Natural killer cell treated with Interleukin-12 subunit alpha and Interleukin-12 subunit beta and Interleukin-15 and Interleukin-18, amount 100 ng/mL, for 72 hours (primary cell): ENCODE measurements at regions not wholly inside any gene's neighbourhood (a gene's known extent, or its start where the extent isn't known, plus 50 kb on each side); places are given as distances from the start of the nearest gene placed in this dataset.
"Not testable (repeated sequence)": the region's sequence is repeated elsewhere in the genome, so short reads cannot be mapped to it uniquely, and the experiment has no call there.

Experiments
- ATAC-seq, 2 donors: fragments of 150-1000 bp; cut with Tn5 transposase in 1 of 2; sonication (Bioruptor Pico), chemical (Tn5 transposase) in 1 of 2; 2 replicates each; pipeline ENCODE4 v1.10.0; 2021
- DNase-seq: peaks from one replicate; pipeline ENCODE4 v3.0.0; 2022; ENCODE audit warnings: low spot score
- H3K27ac Mint-ChIP-seq, 2 donors: 1 replicate in 1 of 2; 2 replicates in 1 of 2; pipeline ENCODE4 v1.8.0; 2022; ENCODE audit warnings: mixed read lengths in 2 of 2, mild to moderate bottlenecking in 1 of 2, moderate library complexity in 1 of 2
- H3K27me3 Mint-ChIP-seq, 2 donors: 1 replicate in 1 of 2; 2 replicates in 1 of 2; pipeline ENCODE4 v1.8.0; 2022; ENCODE audit warnings: mixed read lengths in 2 of 2
- H3K36me3 Mint-ChIP-seq: one replicate; pipeline ENCODE4 v1.8.0; 2022; ENCODE audit warnings: mixed read lengths
- H3K4me1 Mint-ChIP-seq, 2 donors: 1 replicate in 1 of 2; 2 replicates in 1 of 2; pipeline ENCODE4 v1.8.0; 2022; ENCODE audit warnings: low read depth in 2 of 2, mixed read lengths in 2 of 2, mild to moderate bottlenecking in 1 of 2
- H3K4me3 Mint-ChIP-seq: one replicate; pipeline ENCODE4 v1.8.0; 2022; ENCODE audit warnings: mixed read lengths
- H3K9me3 Mint-ChIP-seq: 2 replicates; pipeline ENCODE4 v1.8.0; 2022; ENCODE audit warnings: mixed read lengths

DNA sequence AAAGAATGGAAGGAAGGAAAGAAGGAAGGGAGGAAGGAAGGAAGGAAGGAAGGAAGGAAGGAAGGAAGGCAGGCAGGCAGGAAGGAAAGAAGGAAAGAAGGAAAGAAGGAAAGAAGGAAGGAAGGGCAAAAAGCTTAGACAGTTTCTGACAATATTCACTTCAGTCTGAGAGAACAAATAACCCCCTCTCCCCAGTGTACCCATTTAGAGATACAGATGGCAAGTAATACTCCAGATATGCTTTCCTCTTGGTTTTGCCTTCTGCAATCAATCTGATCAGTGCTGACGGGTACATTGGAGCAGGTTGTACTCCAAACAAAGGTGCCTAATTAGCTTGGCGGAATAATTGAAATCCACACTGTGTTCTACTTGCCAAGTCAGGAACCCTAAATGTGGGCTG lies 534.6 kb upstream of the TMEFF2 start:
- no peak for ATAC-seq
- Mint-ChIP-seq H3K4me1 (no peaks in the 10 kb centered on the region), H3K27ac (no peak overlapping the region), H3K9me3 (peaks cover 7% of the 10 kb centered on the region), H3K4me3 (no peak overlapping the region), H3K27me3 (no peaks in the 10 kb centered on the region), H3K36me3 (no peaks in the 10 kb centered on the region)
- DNase-seq, result no peak

DNA sequence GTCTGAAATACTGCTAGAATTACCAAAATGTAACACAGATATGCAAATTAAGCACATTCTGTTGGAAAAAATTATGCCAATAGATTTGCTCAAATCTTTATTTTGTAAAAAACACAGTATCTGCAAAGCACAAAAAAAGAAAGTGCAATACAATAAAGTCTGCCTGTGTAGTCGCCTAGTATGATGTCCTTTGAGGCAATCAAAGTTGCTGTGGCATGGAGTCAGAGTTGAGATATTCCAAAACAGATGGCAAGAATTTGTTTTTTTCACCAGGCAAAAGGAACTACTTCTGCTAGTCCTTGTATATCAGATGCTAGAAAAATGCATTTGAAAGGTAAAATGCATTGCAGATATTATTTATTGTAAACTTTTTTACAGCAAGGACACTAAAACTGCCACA lies 531.3 kb upstream of the TMEFF2 start:
- H3K36me3 Mint-ChIP-seq, result no peaks in the 10 kb centered on the region
- DNase-seq (no peak), ATAC-seq (no peak)
- H3K4me3 Mint-ChIP-seq, result no peak overlapping the region
- H3K27ac Mint-ChIP-seq, result no peak overlapping the region
- no peaks in the 10 kb centered on the region for H3K27me3 Mint-ChIP-seq
- peaks cover 8% of the 10 kb centered on the region for H3K9me3 Mint-ChIP-seq
- no peaks in the 10 kb centered on the region for H3K4me1 Mint-ChIP-seq

DNA sequence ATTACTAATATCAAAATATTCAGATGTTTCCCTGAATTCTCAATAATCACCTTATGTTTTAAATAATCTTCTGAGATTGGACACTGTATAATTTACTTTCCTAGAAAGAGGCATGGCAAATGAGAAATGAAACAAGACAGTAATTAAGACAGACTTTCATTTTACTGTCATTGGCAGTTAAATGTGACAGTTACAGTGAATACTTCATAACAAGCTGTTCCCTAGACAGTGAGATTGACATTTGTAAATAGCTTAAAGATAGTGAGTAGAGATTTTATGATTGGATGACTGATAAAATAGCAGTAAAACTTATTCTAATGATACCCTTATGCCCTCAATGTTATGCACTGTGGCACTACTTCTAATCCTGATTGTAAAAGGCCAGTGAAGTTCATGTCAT lies 524.9 kb upstream of the TMEFF2 start:
- DNase-seq, result no peak
- Mint-ChIP-seq H3K9me3 (peaks cover 11% of the 10 kb centered on the region), H3K27ac (no peak overlapping the region), H3K36me3 (no peaks in the 10 kb centered on the region), H3K27me3 (no peaks in the 10 kb centered on the region), H3K4me3 (no peak overlapping the region), H3K4me1 (no peaks in the 10 kb centered on the region)
- no peak for ATAC-seq

DNA sequence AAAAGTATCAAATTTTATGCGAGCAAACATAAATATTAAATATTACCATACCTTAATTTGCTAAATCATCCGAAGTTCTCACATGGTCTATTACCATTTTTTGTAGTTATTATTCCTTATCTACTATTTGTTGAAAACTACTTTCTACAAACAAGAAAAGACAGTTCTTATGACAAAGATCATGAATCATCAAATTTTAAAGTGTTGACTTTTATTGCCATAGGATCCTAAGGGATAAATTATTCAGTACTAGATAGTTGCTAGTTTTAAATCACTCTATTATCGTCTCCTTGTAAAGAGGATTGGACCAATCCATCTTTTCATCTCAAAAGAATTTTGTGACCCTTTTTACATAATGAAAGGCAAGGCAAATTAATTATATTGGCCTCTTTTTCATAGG lies 523.6 kb upstream of the TMEFF2 start:
- H3K9me3 Mint-ChIP-seq, result peaks cover 7% of the 10 kb centered on the region
- no peak overlapping the region for H3K27ac Mint-ChIP-seq
- no peaks in the 10 kb centered on the region for H3K27me3 Mint-ChIP-seq
- H3K4me3 Mint-ChIP-seq, result no peak overlapping the region
- no peaks in the 10 kb centered on the region for H3K36me3 Mint-ChIP-seq
- H3K4me1 Mint-ChIP-seq, result no peaks in the 10 kb centered on the region
- no peak for ATAC-seq
- DNase-seq, result no peak

DNA sequence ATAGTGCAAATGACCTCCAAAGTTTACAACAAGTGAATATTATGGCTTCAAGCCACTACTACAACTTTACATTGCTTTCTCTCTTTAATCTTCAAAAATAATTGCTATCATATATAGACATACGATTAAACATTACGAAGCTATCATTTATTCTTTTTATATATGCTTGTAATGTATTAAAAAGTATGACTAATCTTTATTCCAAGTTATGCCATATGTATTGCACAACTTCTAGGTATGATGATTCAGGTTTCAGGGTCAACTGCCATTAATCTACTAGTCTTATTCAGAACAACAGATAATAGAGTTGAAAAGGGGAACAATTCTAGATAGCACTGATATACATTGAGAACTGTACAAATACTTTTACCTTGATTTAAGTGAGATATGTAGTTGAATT lies 506.2 kb upstream of the TMEFF2 start:
- H3K9me3 Mint-ChIP-seq, result peaks cover 7% of the 10 kb centered on the region
- no peak for DNase-seq
- no peak overlapping the region for H3K4me3 Mint-ChIP-seq
- no peak overlapping the region for H3K27ac Mint-ChIP-seq
- H3K27me3 Mint-ChIP-seq, result no peaks in the 10 kb centered on the region
- ATAC-seq, result no peak
- H3K4me1 Mint-ChIP-seq, result no peaks in the 10 kb centered on the region
- no peaks in the 10 kb centered on the region for H3K36me3 Mint-ChIP-seq

DNA sequence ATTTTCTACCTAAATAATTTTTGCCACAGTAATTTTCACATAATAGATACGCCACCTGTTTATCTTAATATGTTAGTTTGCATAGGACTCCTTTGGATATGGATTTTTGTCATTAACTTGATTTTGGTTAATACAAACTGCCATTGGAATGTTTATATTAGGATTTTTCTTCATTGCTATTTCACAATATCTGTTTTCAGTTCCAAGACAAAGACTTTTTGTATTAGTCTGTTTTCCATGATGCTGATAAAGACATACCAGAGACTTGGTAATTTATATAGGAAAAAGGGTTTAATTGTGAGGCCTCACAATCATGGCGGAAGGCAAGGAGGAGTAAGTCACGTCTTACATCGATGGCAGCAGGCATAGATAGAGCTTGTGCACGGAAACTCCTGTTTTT lies 503.1 kb upstream of the TMEFF2 start:
- DNase-seq (no peak), ATAC-seq (no peak)
- Mint-ChIP-seq H3K4me1 (no peaks in the 10 kb centered on the region), H3K36me3 (no peaks in the 10 kb centered on the region), H3K4me3 (no peak overlapping the region), H3K27me3 (no peaks in the 10 kb centered on the region), H3K27ac (no peak overlapping the region), H3K9me3 (peaks cover 7% of the 10 kb centered on the region)

DNA sequence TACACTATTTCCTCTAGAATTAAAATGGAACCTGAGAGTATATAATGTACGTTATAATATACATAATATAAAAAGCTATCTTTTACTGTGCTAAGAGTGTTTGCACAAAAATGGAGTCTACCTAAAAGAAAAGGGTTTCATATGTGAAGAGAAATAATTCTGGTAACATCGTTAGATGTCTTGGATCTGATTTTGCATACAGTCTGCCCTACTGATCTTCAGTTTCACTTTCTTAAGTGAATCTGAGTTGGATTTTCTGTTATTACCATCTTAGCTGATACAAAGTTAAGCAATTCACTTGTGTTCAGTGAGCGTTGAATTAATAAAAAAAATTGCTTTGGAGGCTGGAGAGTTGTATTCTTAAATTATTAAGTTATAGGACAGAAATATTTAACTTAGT lies 502.1 kb upstream of the TMEFF2 start:
- Mint-ChIP-seq H3K27ac (no peak overlapping the region), H3K9me3 (peaks cover 7% of the 10 kb centered on the region), H3K36me3 (no peaks in the 10 kb centered on the region), H3K4me1 (no peaks in the 10 kb centered on the region), H3K27me3 (no peaks in the 10 kb centered on the region), H3K4me3 (no peak overlapping the region)
- ATAC-seq (no peak), DNase-seq (no peak)

DNA sequence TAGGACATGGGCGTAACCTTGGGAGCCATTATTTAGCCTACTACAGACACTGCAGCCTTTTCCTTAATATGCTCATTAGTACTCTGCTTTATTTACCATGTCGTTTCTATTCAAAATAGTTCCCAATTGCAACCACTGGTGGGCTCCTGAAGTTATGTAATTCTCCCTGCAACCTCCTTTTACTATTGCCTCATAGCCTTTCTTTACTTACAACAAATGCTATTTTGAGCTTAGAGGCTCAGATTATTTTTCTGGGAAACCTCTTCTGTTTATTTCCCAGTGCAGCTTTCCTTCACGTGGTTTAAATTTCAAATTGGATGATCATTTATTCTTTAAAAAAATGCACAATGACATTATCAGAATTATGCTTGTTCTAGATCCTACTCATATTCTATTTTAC lies 492.3 kb upstream of the TMEFF2 start:
- no peak overlapping the region for H3K27ac Mint-ChIP-seq

DNA sequence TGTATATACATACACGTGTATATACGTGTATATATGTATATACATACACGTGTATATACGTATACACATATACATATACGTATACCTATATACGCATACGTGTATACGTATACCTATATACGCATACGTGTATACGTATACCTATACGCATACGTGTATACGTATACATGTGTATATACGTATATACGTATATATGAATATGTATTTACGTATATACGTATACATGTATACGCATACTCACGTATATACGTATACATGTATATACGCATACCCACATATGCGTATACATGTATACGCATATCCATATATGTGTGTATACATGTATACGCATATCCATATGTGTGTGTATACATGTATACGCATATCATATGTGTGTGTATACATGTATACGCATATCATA lies 487.8 kb upstream of the TMEFF2 start:
- H3K4me3 Mint-ChIP-seq, H3K36me3 Mint-ChIP-seq, ATAC-seq, H3K9me3 Mint-ChIP-seq, H3K27me3 Mint-ChIP-seq, H3K27ac Mint-ChIP-seq, H3K4me1 Mint-ChIP-seq, DNase-seq: not testable (repeated sequence)

More for the DNA sequence above, 492.3 kb upstream of the TMEFF2 start:
- H3K4me3 Mint-ChIP-seq, result no peak overlapping the region
- DNase-seq, result no peak
- no peaks in the 10 kb centered on the region for H3K36me3 Mint-ChIP-seq
- no peaks in the 10 kb centered on the region for H3K27me3 Mint-ChIP-seq
- peaks cover 5% of the 10 kb centered on the region for H3K9me3 Mint-ChIP-seq
- no peak for ATAC-seq
- H3K4me1 Mint-ChIP-seq, result no peaks in the 10 kb centered on the region

DNA sequence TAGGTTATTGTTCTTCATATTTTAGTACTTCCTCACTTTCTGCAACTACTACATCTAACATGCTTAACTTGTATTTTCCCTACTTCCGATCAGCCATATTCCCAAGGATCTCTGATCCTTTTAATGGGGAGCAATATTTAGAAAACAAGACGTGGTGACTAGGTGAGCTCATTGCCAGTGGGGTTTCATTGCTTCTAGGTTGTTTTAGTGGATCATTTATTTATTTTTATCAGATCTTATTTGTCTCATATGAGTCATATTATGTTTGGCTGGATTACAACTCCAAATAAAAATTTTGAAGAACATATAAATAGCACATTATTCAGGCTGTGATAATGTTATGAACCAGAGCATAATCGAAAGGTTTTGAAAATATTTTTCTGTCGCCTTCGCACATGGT lies 480.9 kb upstream of the TMEFF2 start:
- no peak overlapping the region for H3K27ac Mint-ChIP-seq

DNA sequence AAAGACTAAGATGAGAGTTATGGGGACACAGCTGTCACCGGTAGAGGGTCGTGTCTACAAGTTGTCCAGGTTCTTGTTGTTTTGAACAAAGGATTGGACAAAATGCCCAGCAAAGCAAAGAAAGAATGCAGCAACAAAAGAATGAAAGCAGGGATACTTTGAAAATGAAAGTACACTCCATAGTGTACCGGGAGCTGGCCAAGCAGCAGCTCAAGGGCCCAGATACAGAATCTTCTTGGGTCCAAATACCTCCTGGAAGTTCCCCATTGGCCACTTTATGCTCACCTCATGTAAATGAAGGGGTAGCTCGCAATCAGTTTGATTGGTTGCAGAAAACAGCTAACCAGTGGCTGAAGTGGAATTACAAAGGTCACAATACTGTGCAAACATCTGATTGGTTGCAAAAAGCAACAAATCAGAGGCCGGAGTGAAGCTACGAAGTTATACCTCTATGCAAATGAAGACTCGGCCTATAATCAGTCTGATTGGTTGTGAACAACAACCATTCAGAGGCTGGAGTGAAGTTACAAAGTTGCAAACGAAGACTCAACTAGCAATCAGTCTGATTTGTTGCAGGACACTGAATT lies 474.9 kb upstream of the TMEFF2 start:
- Mint-ChIP-seq H3K9me3 (peaks cover 4% of the 10 kb centered on the region), H3K27me3 (no peaks in the 10 kb centered on the region), H3K4me1 (no peaks in the 10 kb centered on the region), H3K4me3 (no peak overlapping the region), H3K36me3 (no peaks in the 10 kb centered on the region), H3K27ac (no peak overlapping the region)
- ATAC-seq, result no peak
- DNase-seq, result no peak

More for the DNA sequence above, 480.9 kb upstream of the TMEFF2 start:
- H3K4me3 Mint-ChIP-seq, result no peak overlapping the region
- no peaks in the 10 kb centered on the region for H3K36me3 Mint-ChIP-seq
- no peak for DNase-seq
- H3K9me3 Mint-ChIP-seq, result peaks cover 7% of the 10 kb centered on the region
- H3K4me1 Mint-ChIP-seq, result no peaks in the 10 kb centered on the region
- H3K27me3 Mint-ChIP-seq, result no peaks in the 10 kb centered on the region
- no peak for ATAC-seq

DNA sequence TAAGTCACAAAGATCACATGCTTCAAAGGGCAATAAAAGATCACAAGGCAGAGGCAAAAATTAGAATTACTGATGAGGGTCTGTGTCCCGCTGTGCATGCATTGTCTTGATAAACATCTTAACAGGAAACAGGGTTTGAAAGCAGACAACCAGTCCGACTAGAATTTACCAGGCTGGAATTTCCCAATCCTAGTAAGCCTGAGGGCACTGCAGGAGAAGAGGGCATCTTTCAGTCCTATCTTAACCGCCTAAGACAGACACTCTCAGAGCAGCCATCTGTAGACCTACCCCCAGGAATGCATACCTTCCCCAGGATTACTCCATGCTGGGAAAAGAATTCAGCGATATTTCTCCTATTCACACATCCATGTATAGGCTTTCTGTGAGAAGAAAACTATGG lies 465.8 kb upstream of the TMEFF2 start:
- H3K9me3 Mint-ChIP-seq, H3K4me3 Mint-ChIP-seq, H3K27ac Mint-ChIP-seq, H3K27me3 Mint-ChIP-seq, DNase-seq, H3K36me3 Mint-ChIP-seq, ATAC-seq, H3K4me1 Mint-ChIP-seq: not testable (repeated sequence)

DNA sequence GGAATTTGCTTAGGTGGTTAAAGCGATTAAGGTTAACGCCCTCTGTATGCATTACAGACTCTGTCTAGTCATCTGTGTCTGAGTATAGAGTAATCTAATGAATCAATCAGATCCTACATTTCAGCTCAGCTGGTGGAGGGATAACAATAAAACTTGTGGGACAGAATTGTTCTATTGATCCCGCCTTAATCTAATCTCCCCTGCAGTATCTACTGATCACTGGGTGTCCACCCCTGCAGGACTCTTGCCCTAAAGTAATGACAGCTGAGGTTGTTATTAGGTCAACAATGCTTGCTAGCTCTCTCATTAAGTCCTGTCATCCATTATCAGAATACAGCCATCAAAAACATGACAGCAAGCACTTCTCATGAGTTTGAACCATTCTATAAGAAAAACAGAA lies 462.6 kb upstream of the TMEFF2 start:
- no peak for ATAC-seq
- Mint-ChIP-seq H3K4me3 (no peak overlapping the region), H3K36me3 (no peaks in the 10 kb centered on the region), H3K9me3 (peaks cover 16% of the 10 kb centered on the region), H3K4me1 (no peaks in the 10 kb centered on the region), H3K27me3 (no peaks in the 10 kb centered on the region), H3K27ac (no peak overlapping the region)
- no peak for DNase-seq

DNA sequence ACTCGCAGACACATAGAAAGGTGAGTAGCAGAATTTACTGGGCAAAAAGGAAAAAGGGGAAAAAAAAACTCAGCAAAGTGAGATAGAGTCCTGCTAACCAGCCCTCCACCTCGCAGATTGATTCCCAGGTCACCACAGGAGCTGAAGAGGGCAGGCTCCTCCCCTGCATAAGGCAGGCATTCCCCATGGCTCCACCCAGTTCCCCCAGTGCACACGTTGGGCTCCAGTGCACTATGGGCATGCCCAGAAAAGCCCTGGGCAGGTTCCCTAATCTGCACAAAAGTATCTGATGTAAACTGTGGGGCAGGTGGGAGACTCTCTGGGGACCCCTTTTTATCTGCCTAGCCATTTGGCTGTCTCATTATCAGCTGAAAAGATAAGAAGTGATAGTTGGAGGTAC lies 461.2 kb upstream of the TMEFF2 start:
- no peaks in the 10 kb centered on the region for H3K27me3 Mint-ChIP-seq
- no peak for DNase-seq
- no peak overlapping the region for H3K27ac Mint-ChIP-seq

DNA sequence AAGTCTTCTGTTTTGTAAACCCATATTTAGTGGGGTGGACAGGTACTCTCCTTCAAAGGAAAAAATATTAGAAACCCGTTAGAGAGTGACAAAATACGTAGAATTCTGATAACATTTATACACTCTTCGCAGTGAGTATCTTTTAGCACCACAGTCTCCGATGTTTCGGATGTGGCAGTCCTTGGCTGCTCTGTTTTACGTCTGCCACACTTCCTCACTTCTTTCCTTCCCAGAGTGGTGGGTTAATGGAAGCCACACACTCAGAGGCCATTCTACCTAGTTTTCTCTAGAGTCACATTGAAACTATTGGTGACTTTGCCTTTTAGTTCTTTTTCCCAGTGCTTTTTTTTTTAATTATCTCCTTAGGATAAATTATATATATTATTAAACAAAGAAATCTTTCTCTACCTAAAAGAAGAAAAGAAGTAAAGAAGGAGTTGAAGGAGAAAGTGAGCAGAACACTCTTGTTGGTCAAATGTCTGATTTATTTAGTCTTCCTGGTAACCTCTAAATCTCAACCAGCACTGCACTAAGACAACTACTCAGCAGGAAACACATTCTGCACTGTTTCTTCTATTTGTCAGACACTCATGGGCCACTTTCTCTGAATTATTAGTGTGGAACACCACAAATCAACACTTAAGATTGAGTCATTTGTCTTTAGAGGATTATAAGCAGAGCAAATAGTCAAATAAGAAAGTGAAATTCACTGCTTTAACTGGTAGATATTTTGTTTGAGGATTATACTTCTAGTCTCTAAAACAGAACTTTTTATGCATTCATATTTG lies 451.3 kb upstream of the TMEFF2 start:
- Mint-ChIP-seq H3K4me3 (no peak overlapping the region), H3K27ac (no peak overlapping the region), H3K9me3 (no peaks in the 10 kb centered on the region), H3K4me1 (no peaks in the 10 kb centered on the region), H3K36me3 (no peaks in the 10 kb centered on the region), H3K27me3 (no peaks in the 10 kb centered on the region)
- no peak for DNase-seq
- no peak for ATAC-seq

More for the DNA sequence above, 461.2 kb upstream of the TMEFF2 start:
- no peaks in the 10 kb centered on the region for H3K36me3 Mint-ChIP-seq
- H3K4me3 Mint-ChIP-seq, result no peak overlapping the region
- H3K9me3 Mint-ChIP-seq, result peaks cover 11% of the 10 kb centered on the region
- no peaks in the 10 kb centered on the region for H3K4me1 Mint-ChIP-seq
- no peak for ATAC-seq
